ENCODE measurements at regions not wholly inside any gene's neighbourhood (a gene's known extent, or its start where the extent isn't known, plus 50 kb on each side); places are given as distances from the start of the nearest gene placed in this dataset.

DNA sequence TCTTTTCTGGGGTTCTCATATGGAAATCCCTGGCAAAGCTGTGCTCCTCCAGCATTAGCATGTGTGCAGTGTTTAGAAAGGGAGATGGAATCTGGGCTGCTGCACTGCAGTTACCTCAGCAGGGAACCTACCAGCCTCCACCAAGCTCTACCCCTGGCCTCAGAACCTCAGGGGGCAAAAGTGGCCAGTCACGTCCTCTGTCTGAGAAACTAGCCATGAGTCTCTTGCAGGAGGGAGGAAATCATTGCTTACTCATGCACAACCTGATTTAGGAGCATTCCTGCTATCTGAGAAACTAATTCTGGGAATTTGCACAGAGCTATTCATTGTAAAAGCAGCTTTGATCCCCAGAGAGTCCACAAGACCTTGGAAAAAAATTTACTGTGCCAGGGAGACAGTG lies 80.6 kb upstream of the IPO9 start:
- Histone ChIP-seq H3K9ac (no peak overlapping the region), H2AFZ (replicated peaks) (no peak overlapping the region), H3K27ac (peak overlapping the region; percentile 96), H4K20me1 (ENCODE audit: low read depth) (peaks cover under 1% of the 10 kb centered on the region), H3K79me2 (ENCODE audit: low read depth) (peaks cover 92% of the 10 kb centered on the region), H3K9me3 (ENCODE audit: low read depth) (no peaks in the 10 kb centered on the region), H3K4me3 (no peak overlapping the region), H3K36me3 (no peaks in the 10 kb centered on the region), H3K4me1 (peaks cover 64% of the 10 kb centered on the region), H3K27me3 (no peaks in the 10 kb centered on the region), H3K4me2 (peak overlapping the region; percentile 40), H3F3A (ENCODE audit: low read depth) (peaks cover 65% of the 10 kb centered on the region)
- DNase-seq (ENCODE audit: low spot score), result peak; percentile 79
- Mint-ChIP-seq H3K4me3 (peak overlapping the region; percentile 63), H3K36me3 (peaks cover 17% of the 10 kb centered on the region), H3K4me1 (peaks cover 89% of the 10 kb centered on the region), H3K9me3 (no peaks in the 10 kb centered on the region), H3K27me3 (ENCODE audit: insufficient read depth, low read depth) (no peaks in the 10 kb centered on the region), H3K27ac (peak overlapping the region; percentile 98)
- TF ChIP-seq EZH2phosphoT487 (IDR thresholded peaks at IDR 0.05), result no peak
- TF ChIP-seq, protein P1, sequence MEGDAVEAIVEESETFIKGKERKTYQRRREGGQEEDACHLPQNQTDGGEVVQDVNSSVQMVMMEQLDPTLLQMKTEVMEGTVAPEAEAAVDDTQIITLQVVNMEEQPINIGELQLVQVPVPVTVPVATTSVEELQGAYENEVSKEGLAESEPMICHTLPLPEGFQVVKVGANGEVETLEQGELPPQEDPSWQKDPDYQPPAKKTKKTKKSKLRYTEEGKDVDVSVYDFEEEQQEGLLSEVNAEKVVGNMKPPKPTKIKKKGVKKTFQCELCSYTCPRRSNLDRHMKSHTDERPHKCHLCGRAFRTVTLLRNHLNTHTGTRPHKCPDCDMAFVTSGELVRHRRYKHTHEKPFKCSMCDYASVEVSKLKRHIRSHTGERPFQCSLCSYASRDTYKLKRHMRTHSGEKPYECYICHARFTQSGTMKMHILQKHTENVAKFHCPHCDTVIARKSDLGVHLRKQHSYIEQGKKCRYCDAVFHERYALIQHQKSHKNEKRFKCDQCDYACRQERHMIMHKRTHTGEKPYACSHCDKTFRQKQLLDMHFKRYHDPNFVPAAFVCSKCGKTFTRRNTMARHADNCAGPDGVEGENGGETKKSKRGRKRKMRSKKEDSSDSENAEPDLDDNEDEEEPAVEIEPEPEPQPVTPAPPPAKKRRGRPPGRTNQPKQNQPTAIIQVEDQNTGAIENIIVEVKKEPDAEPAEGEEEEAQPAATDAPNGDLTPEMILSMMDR (IDR thresholded peaks at IDR 0.05), result no peak
- TF ChIP-seq EZH2 (IDR thresholded peaks at IDR 0.05), result no peak

DNA sequence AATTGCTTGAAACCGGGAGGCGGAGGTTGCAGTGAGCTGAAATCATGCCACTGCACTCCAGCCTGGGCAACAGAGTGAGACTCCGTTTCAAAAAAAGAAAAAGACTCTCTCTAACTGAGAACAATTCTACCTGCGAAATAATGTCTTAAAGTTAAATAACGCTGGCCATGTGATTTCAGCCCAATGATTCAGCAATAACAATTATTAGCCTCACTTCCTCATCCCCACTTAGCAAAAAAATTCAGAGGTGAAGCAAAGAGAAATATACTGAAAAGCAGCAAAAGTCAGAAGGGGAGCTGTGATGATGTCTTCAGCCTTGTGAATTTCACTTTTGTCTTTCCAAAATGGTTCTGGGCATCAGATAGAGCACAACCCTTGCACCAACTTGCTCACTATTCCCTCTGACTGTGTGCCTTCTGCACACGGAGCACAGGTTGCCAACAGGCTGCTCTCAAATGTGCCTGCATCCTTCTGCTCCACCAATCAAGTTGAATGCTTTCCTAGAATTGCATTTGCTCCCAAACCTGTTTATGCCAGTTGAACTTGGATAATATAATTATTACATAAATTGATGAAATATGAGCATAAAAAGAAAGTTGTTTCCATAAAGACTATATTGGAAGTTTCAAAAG lies 79.8 kb upstream of the IPO9 start:
- Histone ChIP-seq H3K9me3 (ENCODE audit: low read depth) (no peaks in the 10 kb centered on the region), H3K4me3 (no peak overlapping the region), H4K20me1 (ENCODE audit: low read depth) (no peaks in the 10 kb centered on the region), H2AFZ (replicated peaks) (no peak overlapping the region), H3K27ac (peak overlapping the region; percentile 96), H3K36me3 (no peaks in the 10 kb centered on the region), H3F3A (ENCODE audit: low read depth) (peaks cover 73% of the 10 kb centered on the region), H3K79me2 (ENCODE audit: low read depth) (peaks cover 92% of the 10 kb centered on the region), H3K4me1 (peaks cover 73% of the 10 kb centered on the region), H3K4me2 (peak overlapping the region; percentile 66), H3K9ac (no peak overlapping the region), H3K27me3 (no peaks in the 10 kb centered on the region)
- H3K27ac Mint-ChIP-seq, result peak overlapping the region; percentile 92
- H3K4me3 Mint-ChIP-seq, result no peak overlapping the region
- H3K9me3 Mint-ChIP-seq, result no peaks in the 10 kb centered on the region
- H3K36me3 Mint-ChIP-seq, result peaks cover 14% of the 10 kb centered on the region
- TF ChIP-seq EZH2 (IDR thresholded peaks at IDR 0.05), result no peak
- TF ChIP-seq, protein P1 (IDR thresholded peaks at IDR 0.05), result no peak
- TF ChIP-seq EZH2phosphoT487 (IDR thresholded peaks at IDR 0.05), result no peak
- peaks cover 94% of the 10 kb centered on the region for H3K4me1 Mint-ChIP-seq
- DNase-seq (ENCODE audit: low spot score), result no peak
- no peaks in the 10 kb centered on the region for H3K27me3 Mint-ChIP-seq (ENCODE audit: insufficient read depth, low read depth)

DNA sequence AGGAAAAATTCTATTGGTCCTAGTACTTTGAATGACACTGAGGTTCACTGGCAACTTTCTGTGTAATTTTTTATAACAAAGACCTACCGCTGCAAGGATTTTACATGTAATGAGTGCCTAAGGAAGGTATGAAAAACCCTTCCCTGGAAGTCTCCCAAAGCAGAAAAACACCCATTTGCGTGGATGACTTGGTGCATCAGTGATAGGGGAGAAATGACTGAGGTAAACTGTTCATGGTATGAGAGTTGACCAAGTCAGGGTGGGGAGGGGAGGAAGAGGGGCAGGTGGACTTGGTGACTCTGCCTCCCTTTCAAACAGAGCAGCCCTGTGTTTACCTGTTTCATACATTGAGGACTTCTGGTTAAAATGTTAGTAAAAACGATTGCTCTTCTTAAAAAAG lies 78.8 kb upstream of the IPO9 start:
- peak overlapping the region; percentile 92 for H3K27ac Mint-ChIP-seq
- Histone ChIP-seq H3K27me3 (no peaks in the 10 kb centered on the region), H3K9ac (no peak overlapping the region), H3K79me2 (ENCODE audit: low read depth) (peaks cover 92% of the 10 kb centered on the region), H4K20me1 (ENCODE audit: low read depth) (no peaks in the 10 kb centered on the region), H3K9me3 (ENCODE audit: low read depth) (no peaks in the 10 kb centered on the region), H3K27ac (peak overlapping the region; percentile 96), H3K4me2 (peak overlapping the region; percentile 66), H3K36me3 (peaks cover 4% of the 10 kb centered on the region), H2AFZ (replicated peaks) (no peak overlapping the region), H3K4me1 (peaks cover 82% of the 10 kb centered on the region), H3F3A (ENCODE audit: low read depth) (peaks cover 76% of the 10 kb centered on the region), H3K4me3 (no peak overlapping the region)
- H3K27me3 Mint-ChIP-seq (ENCODE audit: insufficient read depth, low read depth), result no peaks in the 10 kb centered on the region
- no peak for TF ChIP-seq EZH2phosphoT487 (IDR thresholded peaks at IDR 0.05)
- TF ChIP-seq EZH2 (IDR thresholded peaks at IDR 0.05), result no peak
- TF ChIP-seq, protein P1 (IDR thresholded peaks at IDR 0.05), result no peak
- no peak overlapping the region for H3K4me3 Mint-ChIP-seq
- H3K4me1 Mint-ChIP-seq, result peaks cover 94% of the 10 kb centered on the region
- H3K36me3 Mint-ChIP-seq, result peaks cover 11% of the 10 kb centered on the region
- H3K9me3 Mint-ChIP-seq, result no peaks in the 10 kb centered on the region
- DNase-seq (ENCODE audit: low spot score), result no peak
